IPS-20b (cell line): ENCODE measurements at regions not wholly inside any gene's neighbourhood (a gene's known extent, or its start where the extent isn't known, plus 50 kb on each side); places are given as distances from the start of the nearest gene placed in this dataset.
"Not testable (repeated sequence)": the region's sequence is repeated elsewhere in the genome, so short reads cannot be mapped to it uniquely, and the experiment has no call there.

Experiments
- H3K27ac ChIP-seq: one replicate; pipeline ENCODE4 v1.5.1; 2013; ENCODE audit warnings: low read length
- H3K27me3 ChIP-seq: 2 replicates; pipeline ENCODE4 v1.6.1; 2013; ENCODE audit warnings: mild to moderate bottlenecking, low read length, inconsistent platforms; ENCODE audit not compliant: insufficient read depth
- H3K36me3 ChIP-seq: 2 replicates; pipeline ENCODE4 v1.6.1; 2013; ENCODE audit warnings: low read depth, mild to moderate bottlenecking, inconsistent platforms, low read length, moderate library complexity; ENCODE audit not compliant: insufficient read depth
- H3K4me1 ChIP-seq: 2 replicates; pipeline ENCODE4 v1.6.1; 2013; ENCODE audit warnings: mild to moderate bottlenecking, control low read depth, inconsistent platforms, low read length, moderate library complexity; ENCODE audit not compliant: insufficient read depth
- H3K4me3 ChIP-seq: 2 replicates; pipeline ENCODE4 v1.5.1; 2013; ENCODE audit warnings: mild to moderate bottlenecking, low read length, inconsistent platforms
- H3K9ac ChIP-seq: 2 replicates; pipeline ENCODE4 v1.6.1; 2013; ENCODE audit warnings: low read depth, mild to moderate bottlenecking, inconsistent platforms, low read length, moderate library complexity
- H3K9me3 ChIP-seq: 2 replicates; pipeline ENCODE4 v1.6.1; 2013; ENCODE audit warnings: mild to moderate bottlenecking, low read depth, low read length, inconsistent platforms; ENCODE audit not compliant: insufficient read depth

DNA sequence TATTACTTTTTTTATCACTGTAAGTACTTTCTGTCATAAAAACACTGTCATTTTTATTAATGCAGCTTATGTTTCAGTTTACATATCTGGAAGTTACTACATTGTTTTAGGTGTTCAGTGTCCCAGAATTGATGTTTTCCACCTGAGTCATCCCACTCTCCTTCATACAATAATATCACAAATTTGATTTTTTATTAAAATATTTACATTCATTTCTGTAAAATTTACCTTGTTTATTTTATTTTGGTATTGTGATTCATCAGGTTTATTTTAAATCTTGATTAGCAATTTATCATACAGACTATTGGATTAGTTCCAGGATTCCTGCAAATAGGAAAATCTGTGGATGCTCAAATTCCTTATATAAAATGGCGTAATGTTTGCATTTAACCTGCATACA is 1662.9 kb downstream of the SUCLG1 start:
- Histone ChIP-seq H3K27ac (no peak overlapping the region), H3K4me3 (no peak overlapping the region), H3K27me3 (no peaks in the 10 kb centered on the region), H3K9me3 (no peaks in the 10 kb centered on the region), H3K4me1 (no peaks in the 10 kb centered on the region), H3K9ac (no peak overlapping the region), H3K36me3 (no peaks in the 10 kb centered on the region)

DNA sequence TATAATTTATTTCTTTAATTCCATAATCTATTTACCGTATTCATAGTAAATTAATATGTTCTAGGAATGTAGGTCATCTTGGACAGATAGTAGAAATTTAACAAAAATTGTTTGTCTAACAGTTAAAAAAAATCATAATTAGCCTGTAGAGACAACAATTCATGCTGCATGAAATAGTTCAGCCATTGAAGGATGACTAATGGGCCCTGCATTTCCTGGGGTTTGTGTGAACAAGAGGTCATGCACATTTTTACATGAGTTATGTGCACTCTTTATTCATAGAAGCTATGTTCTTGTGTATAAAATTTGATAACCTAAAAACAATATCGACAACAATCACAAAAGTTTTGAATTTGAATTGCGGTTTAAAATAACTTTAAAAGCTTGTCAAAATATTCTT is 1663.6 kb downstream of the SUCLG1 start:
- Histone ChIP-seq H3K27ac (no peak overlapping the region), H3K9ac (no peak overlapping the region), H3K9me3 (no peaks in the 10 kb centered on the region), H3K4me1 (no peaks in the 10 kb centered on the region), H3K4me3 (no peak overlapping the region), H3K36me3 (no peaks in the 10 kb centered on the region), H3K27me3 (no peaks in the 10 kb centered on the region)

DNA sequence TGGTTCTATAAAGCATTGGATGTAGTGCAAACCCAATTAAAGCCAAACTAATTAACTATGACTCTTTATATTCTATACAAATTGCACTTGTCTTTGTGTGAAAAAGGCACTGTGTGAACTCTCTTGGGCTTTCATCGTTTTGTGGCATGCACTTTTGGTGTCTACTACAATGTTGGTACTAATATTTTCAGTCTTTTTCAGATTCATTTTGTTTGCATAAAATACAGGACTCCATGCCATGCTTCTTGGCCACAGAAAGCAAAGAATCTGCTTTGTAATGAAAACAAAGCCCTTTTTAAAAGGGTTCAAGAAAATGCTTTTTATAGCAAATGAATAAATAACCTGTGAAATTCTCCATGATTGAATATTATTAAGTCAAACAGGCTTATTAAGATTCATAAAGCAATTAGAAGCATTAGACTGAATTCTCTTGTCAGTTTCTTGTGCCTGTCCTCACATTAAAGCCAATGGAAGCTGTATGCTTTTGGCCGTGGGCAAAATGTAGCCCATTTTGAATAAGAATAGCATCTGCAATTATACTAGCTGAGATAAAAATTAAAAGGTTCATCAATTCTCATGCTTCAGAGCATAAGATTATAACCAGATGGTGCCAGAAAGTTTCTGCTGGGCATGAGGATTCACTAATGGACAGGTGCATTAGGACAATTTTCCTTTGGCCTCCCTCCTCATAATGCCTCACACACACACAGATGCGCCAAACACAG is 1665.2 kb downstream of the SUCLG1 start:
- H3K9me3 ChIP-seq = no peaks in the 10 kb centered on the region
- H3K4me3 ChIP-seq = no peak overlapping the region
- no peaks in the 10 kb centered on the region for H3K27me3 ChIP-seq
- H3K9ac ChIP-seq = no peak overlapping the region
- H3K4me1 ChIP-seq = no peaks in the 10 kb centered on the region
- no peaks in the 10 kb centered on the region for H3K36me3 ChIP-seq
- H3K27ac ChIP-seq = no peak overlapping the region

DNA sequence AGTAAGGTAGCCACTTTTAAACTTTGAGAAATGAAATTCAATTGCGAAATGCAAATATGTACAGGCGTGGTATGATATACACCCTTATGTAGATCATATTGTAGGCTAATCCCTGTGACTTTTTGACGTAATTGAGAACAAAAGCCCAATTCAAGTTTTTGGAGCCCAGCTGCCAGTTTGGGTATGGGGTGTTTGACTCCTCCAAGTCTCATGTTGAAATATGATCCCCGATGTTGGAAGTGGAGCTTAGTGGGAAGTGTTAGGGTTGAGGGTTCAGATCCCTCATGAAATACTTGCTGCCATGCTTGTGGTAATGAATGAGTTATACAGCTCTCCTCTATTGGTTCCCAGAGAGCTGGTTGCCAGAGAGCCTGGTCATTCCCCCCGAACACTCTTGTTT is 1666.8 kb downstream of the SUCLG1 start:
- Histone ChIP-seq H3K4me1 (no peaks in the 10 kb centered on the region), H3K27me3 (no peaks in the 10 kb centered on the region), H3K36me3 (no peaks in the 10 kb centered on the region), H3K4me3 (no peak overlapping the region), H3K9me3 (no peaks in the 10 kb centered on the region), H3K27ac (no peak overlapping the region), H3K9ac (no peak overlapping the region)

DNA sequence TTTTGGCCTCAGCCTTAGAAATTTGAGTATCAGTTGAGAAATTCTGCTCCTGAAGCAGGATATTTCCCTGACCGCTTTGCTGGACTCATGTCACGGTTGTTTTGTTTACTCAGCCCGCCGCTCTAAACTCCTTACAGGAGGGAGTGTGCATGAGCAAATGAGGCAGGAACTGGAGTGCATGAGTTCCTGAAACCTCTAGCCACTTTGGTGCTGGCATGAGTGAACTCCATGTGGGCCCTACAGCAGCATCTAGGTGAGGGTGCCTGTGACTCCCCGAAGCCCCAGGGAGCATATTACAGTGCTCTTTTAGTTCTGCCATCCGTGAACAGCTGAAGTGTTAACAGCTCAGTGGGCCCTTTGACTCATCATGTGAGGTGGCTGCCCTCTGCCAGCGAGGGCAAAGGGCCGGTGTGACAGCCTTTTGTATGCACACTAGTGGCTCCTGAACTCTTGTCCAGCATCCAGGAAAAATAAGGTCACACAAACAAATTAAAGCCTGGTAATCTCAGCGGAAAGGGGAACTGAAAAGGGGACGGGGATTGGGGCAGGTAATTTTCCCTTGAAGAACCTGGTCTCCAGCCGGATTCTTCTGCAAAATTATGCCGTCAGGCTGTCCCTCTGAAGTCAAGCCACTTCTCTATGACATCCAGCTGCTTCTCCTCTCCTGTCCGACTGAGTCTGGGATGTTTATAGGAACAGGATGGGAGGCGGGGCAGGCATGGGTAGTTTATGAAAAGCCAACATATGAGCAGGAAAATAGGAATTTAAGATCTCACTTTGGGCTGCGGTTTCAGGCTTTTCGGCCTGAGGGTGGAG is 1668.7 kb downstream of the SUCLG1 start:
- Histone ChIP-seq H3K4me1 (no peaks in the 10 kb centered on the region), H3K9ac (no peak overlapping the region), H3K4me3 (no peak overlapping the region), H3K36me3 (no peaks in the 10 kb centered on the region), H3K27ac (no peak overlapping the region), H3K9me3 (no peaks in the 10 kb centered on the region), H3K27me3 (no peaks in the 10 kb centered on the region)

DNA sequence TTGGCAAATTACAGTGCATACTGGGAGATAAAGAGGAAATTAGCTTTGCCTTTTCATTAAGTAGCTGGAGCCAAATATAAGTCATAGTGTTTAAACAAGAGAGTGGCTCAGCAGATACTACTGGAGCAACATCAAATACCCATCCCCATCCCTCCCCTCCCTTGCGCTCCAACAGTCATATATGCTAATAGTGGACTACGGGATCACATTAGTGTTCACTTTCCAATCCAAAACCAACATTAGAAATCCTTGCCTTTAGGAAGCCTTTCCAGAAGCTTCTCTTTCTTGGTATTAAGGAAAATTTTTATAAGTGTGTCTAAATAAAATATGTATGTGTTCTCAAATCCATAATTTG is 1669.3 kb downstream of the SUCLG1 start:
- Histone ChIP-seq H3K27me3 (no peaks in the 10 kb centered on the region), H3K27ac (no peak overlapping the region), H3K9me3 (no peaks in the 10 kb centered on the region)

DNA sequence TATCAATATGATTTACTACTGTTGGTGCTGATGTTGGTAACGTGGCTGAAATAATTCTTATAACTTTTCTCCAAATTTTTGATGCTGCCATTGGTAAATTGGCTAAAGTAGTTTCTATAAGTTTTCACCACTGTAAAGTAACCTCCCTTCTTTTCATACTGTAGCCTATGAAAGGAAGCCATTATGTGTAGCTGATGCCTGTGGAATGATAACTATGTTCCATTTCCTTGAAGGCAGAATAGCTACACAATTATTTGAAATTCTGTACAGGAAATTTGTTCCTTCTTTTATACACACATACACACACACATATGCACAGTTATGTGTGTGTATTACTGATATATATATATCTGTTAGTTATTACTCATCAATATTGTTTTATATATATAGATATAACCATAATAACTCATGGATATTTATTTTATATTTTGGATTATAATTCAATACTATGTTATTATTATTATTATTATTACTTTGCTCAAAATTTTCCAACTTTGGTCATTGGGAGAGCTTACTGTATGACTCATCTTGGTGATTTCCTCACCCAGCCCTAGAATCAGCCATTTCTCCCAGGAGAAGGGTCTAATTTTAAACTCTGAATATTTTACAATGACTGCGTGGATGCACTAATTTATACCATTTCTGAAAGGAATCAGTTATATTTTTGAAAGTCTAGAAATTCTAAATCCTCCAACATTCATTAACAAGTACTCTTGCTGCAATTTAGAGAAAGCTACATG is 1677.7 kb downstream of the SUCLG1 start:
- no peaks in the 10 kb centered on the region for H3K9me3 ChIP-seq
- H3K27ac ChIP-seq = no peak overlapping the region
- H3K4me3 ChIP-seq = no peak overlapping the region
- no peaks in the 10 kb centered on the region for H3K27me3 ChIP-seq
- H3K36me3 ChIP-seq = no peaks in the 10 kb centered on the region
- no peak overlapping the region for H3K9ac ChIP-seq
- H3K4me1 ChIP-seq = no peaks in the 10 kb centered on the region

More for the DNA sequence above, 1669.3 kb downstream of the SUCLG1 start:
- no peaks in the 10 kb centered on the region for H3K4me1 ChIP-seq
- no peaks in the 10 kb centered on the region for H3K36me3 ChIP-seq
- no peak overlapping the region for H3K9ac ChIP-seq
- no peak overlapping the region for H3K4me3 ChIP-seq

DNA sequence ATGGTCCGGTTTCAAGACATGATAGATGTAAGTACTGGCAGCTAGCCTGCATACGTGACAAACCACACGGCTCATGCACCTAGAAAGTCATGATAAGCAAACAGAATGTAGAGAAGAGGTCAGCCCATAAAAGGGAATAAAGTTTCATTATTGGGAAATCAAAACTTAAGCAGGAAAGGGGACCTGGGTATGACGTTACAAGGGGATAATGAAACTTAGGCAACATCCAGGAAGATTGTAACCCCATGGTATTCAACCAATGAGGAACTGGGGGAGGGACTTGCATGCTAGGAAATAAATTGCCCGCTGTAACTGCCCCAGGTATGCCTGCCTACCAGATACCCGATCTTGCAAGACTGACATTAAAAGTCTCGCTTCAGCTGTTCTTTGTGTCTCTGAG is 1679.0 kb downstream of the SUCLG1 start:
- H3K9me3 ChIP-seq = no peaks in the 10 kb centered on the region
- no peak overlapping the region for H3K27ac ChIP-seq
- no peaks in the 10 kb centered on the region for H3K36me3 ChIP-seq
- H3K4me1 ChIP-seq = no peaks in the 10 kb centered on the region
- no peaks in the 10 kb centered on the region for H3K27me3 ChIP-seq
- H3K4me3 ChIP-seq = no peak overlapping the region
- H3K9ac ChIP-seq = no peak overlapping the region

DNA sequence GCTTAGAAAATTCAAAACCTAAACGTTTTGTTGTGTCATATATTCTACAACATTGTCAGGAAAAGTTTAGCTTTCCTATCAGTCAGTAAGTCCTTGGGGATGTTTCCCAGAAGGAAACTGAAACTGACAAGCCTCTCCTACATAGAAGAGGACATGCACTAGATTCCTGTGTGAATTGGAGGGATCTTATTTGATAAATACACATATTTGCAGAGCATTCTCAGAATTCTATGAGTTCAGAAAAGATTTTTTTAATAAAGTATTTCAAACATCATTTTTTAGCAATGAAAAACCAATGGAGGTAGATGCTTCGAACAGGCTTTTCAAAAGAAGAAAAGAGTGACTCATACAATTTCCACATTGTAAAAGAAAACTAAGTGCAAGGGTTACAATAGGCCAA is 1706.7 kb downstream of the SUCLG1 start:
- Histone ChIP-seq H3K9me3 (peaks cover 23% of the 10 kb centered on the region; the same call in 1 of the 2 replicates), H3K4me3 (no peak overlapping the region), H3K27ac (no peak overlapping the region), H3K9ac (no peak overlapping the region), H3K4me1 (no peaks in the 10 kb centered on the region), H3K36me3 (no peaks in the 10 kb centered on the region), H3K27me3 (no peaks in the 10 kb centered on the region)

DNA sequence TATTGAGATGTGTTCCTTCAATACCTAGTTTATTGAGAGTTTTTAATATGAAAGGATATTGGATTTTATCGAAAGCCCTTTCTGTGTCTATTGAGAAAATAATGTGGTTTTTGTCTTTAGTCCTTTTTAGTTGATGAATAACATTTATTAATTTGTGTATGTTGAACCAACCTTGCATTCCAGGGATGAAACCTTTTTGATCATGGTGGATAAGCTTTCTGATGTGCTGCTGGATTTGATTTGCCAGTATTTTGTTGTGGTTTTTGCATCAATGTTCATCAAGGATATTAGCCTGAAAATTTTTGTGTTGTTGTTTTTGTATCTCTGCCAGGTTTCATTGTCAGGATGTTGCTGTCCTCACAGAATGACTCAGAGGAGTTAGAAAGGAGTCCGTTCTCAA is 1710.4 kb downstream of the SUCLG1 start:
- H3K36me3 ChIP-seq = no peaks in the 10 kb centered on the region
- no peak overlapping the region for H3K9ac ChIP-seq
- no peak overlapping the region for H3K4me3 ChIP-seq
- H3K4me1 ChIP-seq = no peaks in the 10 kb centered on the region
- no peak overlapping the region for H3K27ac ChIP-seq
- peaks cover 26% of the 10 kb centered on the region; the same call in 1 of the 2 replicates for H3K9me3 ChIP-seq
- no peaks in the 10 kb centered on the region for H3K27me3 ChIP-seq

DNA sequence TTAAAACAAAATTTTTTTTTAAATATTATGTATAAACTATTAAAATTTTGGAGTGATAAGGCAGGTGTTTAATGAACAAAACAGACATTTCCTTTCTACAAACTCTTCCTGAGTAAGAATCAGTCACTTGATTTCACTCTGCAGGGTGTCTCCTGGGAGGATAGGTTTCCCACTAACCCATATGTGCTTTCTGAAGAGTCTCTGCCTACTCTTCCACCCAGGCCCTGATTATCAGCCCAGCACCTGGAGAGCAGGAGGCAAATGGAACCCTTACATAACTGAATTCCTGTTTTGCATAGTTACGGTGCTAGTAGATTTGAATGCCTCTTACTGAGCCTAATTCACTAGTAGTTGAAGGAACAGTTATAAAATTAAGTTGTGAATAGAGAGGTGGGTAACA is 1718.6 kb downstream of the SUCLG1 start:
- H3K27me3 ChIP-seq = no peaks in the 10 kb centered on the region
- no peaks in the 10 kb centered on the region for H3K36me3 ChIP-seq
- no peak overlapping the region for H3K27ac ChIP-seq
- no peaks in the 10 kb centered on the region for H3K4me1 ChIP-seq
- no peak overlapping the region for H3K4me3 ChIP-seq
- no peak overlapping the region for H3K9ac ChIP-seq
- H3K9me3 ChIP-seq = no peaks in the 10 kb centered on the region

DNA sequence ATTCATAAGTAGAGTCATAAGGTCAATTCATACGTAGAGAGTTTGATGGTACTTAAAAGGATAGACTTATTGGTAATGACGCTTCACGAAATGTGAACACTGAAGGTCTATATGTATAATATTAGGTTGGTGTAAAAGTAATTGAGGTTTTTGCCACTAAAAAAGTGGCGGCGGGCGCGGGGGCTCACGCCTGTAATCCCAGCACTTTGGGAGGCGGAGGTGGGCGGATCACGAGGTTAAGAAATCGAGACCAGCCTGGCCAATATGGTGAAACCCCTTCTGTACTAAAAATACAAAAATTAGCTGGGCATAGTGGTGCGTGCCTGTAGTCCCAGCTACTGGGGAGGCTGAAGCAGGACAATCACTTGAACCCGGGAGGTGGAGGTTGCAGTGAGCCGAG is 1721.1 kb downstream of the SUCLG1 start:
- not testable (repeated sequence) for H3K4me3 ChIP-seq, H3K4me1 ChIP-seq, H3K27ac ChIP-seq, H3K9ac ChIP-seq, H3K36me3 ChIP-seq, H3K27me3 ChIP-seq, H3K9me3 ChIP-seq
